ENCODE measurements at regions not wholly inside any gene's neighbourhood (a gene's known extent, or its start where the extent isn't known, plus 50 kb on each side); places are given as distances from the start of the nearest gene placed in this dataset.
"Not testable (repeated sequence)": the region's sequence is repeated elsewhere in the genome, so short reads cannot be mapped to it uniquely, and the experiment has no call there.

DNA sequence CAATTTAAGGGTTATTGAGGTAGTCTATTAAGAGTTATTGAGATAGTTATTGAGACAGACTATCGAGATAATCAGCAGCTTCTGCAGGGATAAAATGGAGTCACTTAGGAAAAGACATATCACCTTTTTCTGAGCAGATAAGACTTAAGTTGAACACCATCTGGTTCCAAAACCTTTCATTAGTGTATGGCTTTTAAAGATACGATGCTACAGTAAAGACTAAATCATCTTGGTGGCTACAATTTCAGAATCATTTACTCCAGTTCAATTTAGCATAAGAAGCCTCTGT lies 68.6 kb upstream of the DNAJC10 start:
- no peaks in the 10 kb centered on the region for H3K36me3 ChIP-seq (ENCODE audit: control insufficient read depth in 1 of 2, insufficient read depth in 2 of 2, low read length in 2 of 2)
- no peak overlapping the region for H3K4me3 ChIP-seq (ENCODE audit: low read depth in 1 of 2, low read length in 2 of 2)
- no peaks in the 10 kb centered on the region for H3K9me3 ChIP-seq (ENCODE audit: control insufficient read depth in 1 of 2, low read length in 2 of 2)
- H3K27me3 ChIP-seq (ENCODE audit: low read depth, low read length) = no peaks in the 10 kb centered on the region
- no peak overlapping the region for H3K27ac ChIP-seq (ENCODE audit: low read length)
- no peaks in the 10 kb centered on the region for H3K4me1 ChIP-seq (ENCODE audit: control insufficient read depth in 1 of 2, insufficient read depth in 2 of 2, low read length in 2 of 2)

DNA sequence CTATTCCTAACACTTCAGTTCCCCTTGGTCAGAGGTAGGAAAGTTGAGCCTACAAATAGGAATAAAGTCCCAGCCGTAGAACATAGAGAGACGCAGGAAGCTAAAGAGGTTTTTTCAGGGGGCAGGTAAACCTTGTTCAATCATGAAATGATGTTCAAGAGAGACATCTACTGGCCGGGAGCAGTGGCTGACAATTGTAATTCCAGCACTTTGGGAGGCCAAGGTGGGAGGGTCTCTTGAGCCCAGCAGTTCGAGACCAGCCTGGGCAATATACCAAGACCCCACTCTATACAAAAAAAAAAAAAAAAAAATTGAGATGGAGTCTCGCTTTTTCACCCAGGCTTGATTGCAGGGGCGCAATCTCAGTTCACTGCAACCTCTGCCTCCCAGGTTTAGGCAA lies 66.7 kb upstream of the DNAJC10 start:
- no peaks in the 10 kb centered on the region for H3K27me3 ChIP-seq (ENCODE audit: low read depth, low read length)
- H3K36me3 ChIP-seq (ENCODE audit: control insufficient read depth in 1 of 2, insufficient read depth in 2 of 2, low read length in 2 of 2) = no peaks in the 10 kb centered on the region
- H3K4me1 ChIP-seq (ENCODE audit: control insufficient read depth in 1 of 2, insufficient read depth in 2 of 2, low read length in 2 of 2) = no peaks in the 10 kb centered on the region
- no peaks in the 10 kb centered on the region for H3K9me3 ChIP-seq (ENCODE audit: control insufficient read depth in 1 of 2, low read length in 2 of 2)
- H3K4me3 ChIP-seq (ENCODE audit: low read depth in 1 of 2, low read length in 2 of 2) = no peak overlapping the region
- no peak overlapping the region for H3K27ac ChIP-seq (ENCODE audit: low read length)

DNA sequence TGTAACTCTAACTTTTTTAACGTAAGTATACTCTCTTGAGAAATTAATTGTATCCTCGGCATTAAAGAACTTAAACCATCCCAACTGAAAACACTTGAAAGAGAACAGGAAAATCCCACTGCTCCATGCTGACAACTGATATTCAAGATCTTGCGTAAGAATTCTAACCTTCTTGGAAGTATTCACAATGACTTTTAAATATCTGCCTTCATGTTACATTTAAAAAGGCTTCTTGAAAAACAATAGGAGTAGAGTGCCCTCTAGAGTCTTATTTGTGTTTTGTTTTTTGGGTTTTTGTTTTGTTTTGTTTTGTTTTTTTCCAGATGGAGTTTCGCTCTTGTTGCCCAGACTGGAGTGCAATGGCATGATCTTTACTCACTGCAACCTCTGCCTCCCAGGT lies 65.4 kb upstream of the DNAJC10 start:
- H3K4me3 ChIP-seq (ENCODE audit: low read depth in 1 of 2, low read length in 2 of 2) = no peak overlapping the region
- H3K27ac ChIP-seq (ENCODE audit: low read length) = no peak overlapping the region
- no peaks in the 10 kb centered on the region for H3K9me3 ChIP-seq (ENCODE audit: control insufficient read depth in 1 of 2, low read length in 2 of 2)
- no peaks in the 10 kb centered on the region for H3K36me3 ChIP-seq (ENCODE audit: control insufficient read depth in 1 of 2, insufficient read depth in 2 of 2, low read length in 2 of 2)
- no peaks in the 10 kb centered on the region for H3K4me1 ChIP-seq (ENCODE audit: control insufficient read depth in 1 of 2, insufficient read depth in 2 of 2, low read length in 2 of 2)
- H3K27me3 ChIP-seq (ENCODE audit: low read depth, low read length) = no peaks in the 10 kb centered on the region

DNA sequence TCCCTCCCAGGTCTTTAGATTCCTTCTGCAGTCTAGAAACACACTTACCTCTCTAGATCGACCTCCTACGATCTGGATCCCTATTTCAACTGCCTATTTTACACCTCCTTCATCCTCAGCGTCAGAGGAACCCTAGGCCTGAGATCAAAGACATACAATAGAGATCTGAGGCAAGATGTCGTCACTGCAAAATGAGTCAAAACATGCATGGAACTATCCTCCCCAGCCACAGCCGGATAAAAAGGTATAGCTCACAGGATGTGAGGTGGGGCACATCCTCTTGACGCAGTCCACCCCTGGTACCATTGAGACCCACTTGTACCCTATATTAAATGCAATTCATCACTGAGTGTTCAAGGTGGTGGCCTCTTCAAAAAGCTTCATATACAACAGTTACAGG lies 63.7 kb upstream of the DNAJC10 start:
- Histone ChIP-seq H3K27me3 (ENCODE audit: low read depth, low read length) (no peaks in the 10 kb centered on the region), H3K4me1 (ENCODE audit: control insufficient read depth in 1 of 2, insufficient read depth in 2 of 2, low read length in 2 of 2) (no peaks in the 10 kb centered on the region), H3K27ac (ENCODE audit: low read length) (no peak overlapping the region), H3K36me3 (ENCODE audit: control insufficient read depth in 1 of 2, insufficient read depth in 2 of 2, low read length in 2 of 2) (no peaks in the 10 kb centered on the region), H3K4me3 (ENCODE audit: low read depth in 1 of 2, low read length in 2 of 2) (no peak overlapping the region), H3K9me3 (ENCODE audit: control insufficient read depth in 1 of 2, low read length in 2 of 2) (no peaks in the 10 kb centered on the region)

DNA sequence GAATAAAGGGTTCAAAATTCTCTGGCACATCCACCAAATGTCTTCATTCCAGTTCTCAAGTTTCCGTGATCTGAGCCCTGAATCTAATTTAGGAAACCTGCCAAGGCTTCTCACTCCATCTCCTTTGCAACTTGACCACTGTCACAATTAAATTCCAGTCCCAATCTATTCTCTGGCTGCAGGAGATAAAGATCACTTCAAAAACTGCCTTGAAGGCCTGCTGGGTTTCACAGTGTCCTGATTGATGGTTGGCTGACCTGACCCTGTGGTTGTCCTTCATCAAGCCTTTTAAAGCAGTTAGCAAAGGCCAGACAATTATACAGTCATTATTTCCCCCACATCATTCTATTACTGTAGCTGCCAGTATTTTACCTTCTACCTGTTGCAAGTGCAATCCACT lies 60.3 kb upstream of the DNAJC10 start:
- no peaks in the 10 kb centered on the region for H3K27me3 ChIP-seq (ENCODE audit: low read depth, low read length)
- H3K27ac ChIP-seq (ENCODE audit: low read length) = no peak overlapping the region
- no peaks in the 10 kb centered on the region for H3K36me3 ChIP-seq (ENCODE audit: control insufficient read depth in 1 of 2, insufficient read depth in 2 of 2, low read length in 2 of 2)

DNA sequence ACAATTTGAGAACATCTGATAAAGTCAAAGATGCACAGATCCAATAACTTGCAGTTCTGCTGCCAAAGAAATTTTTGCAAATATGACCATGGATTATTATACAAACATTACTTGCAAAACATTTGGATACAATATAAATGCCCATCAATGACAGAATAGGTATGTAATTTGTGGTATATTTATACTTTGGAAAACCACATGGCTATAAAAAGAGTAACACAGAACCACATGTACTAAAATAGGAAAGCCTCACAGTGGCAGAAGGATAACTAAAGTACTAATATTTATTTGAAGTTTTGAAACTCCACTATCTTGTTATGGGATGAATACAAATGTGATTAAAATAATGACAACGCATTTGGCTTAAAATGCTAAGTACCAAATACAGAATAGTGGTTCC lies 51.8 kb upstream of the DNAJC10 start:
- Histone ChIP-seq H3K4me3 (ENCODE audit: low read depth in 1 of 2, low read length in 2 of 2) (no peak overlapping the region), H3K9me3 (ENCODE audit: control insufficient read depth in 1 of 2, low read length in 2 of 2) (no peaks in the 10 kb centered on the region), H3K27ac (ENCODE audit: low read length) (no peak overlapping the region)

More for the DNA sequence above, 60.3 kb upstream of the DNAJC10 start:
- Histone ChIP-seq H3K4me1 (ENCODE audit: control insufficient read depth in 1 of 2, insufficient read depth in 2 of 2, low read length in 2 of 2) (no peaks in the 10 kb centered on the region), H3K4me3 (ENCODE audit: low read depth in 1 of 2, low read length in 2 of 2) (no peak overlapping the region), H3K9me3 (ENCODE audit: control insufficient read depth in 1 of 2, low read length in 2 of 2) (no peaks in the 10 kb centered on the region)

DNA sequence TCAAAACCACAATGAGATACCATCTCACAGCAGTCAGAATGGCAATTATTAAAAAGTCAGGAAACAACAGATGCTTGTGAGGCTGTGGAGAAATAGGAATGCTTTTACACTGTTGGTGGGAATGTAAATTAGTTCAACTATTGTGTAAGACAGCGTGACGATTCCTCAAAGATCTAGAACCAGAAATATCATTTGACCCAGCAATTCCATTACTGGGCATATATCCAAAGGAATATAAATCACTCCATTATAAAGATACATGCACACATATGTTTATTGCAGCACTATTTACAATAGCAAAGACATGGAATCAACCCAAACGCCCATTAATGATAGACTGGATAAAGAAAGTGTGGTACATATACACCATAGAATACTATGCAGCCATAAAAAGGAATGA lies 50.6 kb upstream of the DNAJC10 start:
- not testable (repeated sequence) for H3K27me3 ChIP-seq (ENCODE audit: low read depth, low read length); H3K4me1 ChIP-seq (ENCODE audit: control insufficient read depth in 1 of 2, insufficient read depth in 2 of 2, low read length in 2 of 2); H3K9me3 ChIP-seq (ENCODE audit: control insufficient read depth in 1 of 2, low read length in 2 of 2); H3K36me3 ChIP-seq (ENCODE audit: control insufficient read depth in 1 of 2, insufficient read depth in 2 of 2, low read length in 2 of 2); H3K27ac ChIP-seq (ENCODE audit: low read length); H3K4me3 ChIP-seq (ENCODE audit: low read depth in 1 of 2, low read length in 2 of 2)

More for the DNA sequence above, 51.8 kb upstream of the DNAJC10 start:
- Histone ChIP-seq H3K36me3 (ENCODE audit: control insufficient read depth in 1 of 2, insufficient read depth in 2 of 2, low read length in 2 of 2) (no peaks in the 10 kb centered on the region), H3K27me3 (ENCODE audit: low read depth, low read length) (no peaks in the 10 kb centered on the region), H3K4me1 (ENCODE audit: control insufficient read depth in 1 of 2, insufficient read depth in 2 of 2, low read length in 2 of 2) (no peaks in the 10 kb centered on the region)
